NCI-H187 treated with DMSO at 0.1 percent for 48 hours (cell line): ENCODE measurements at regions not wholly inside any gene's neighbourhood (a gene's known extent, or its start where the extent isn't known, plus 50 kb on each side); places are given as distances from the start of the nearest gene placed in this dataset.
"Not testable (repeated sequence)": the region's sequence is repeated elsewhere in the genome, so short reads cannot be mapped to it uniquely, and the experiment has no call there.

ENCODE experiments used
- DNase-seq: peaks from one replicate; lab custom pipeline; 2025; lab: John Stamatoyannopoulos, UW

DNA sequence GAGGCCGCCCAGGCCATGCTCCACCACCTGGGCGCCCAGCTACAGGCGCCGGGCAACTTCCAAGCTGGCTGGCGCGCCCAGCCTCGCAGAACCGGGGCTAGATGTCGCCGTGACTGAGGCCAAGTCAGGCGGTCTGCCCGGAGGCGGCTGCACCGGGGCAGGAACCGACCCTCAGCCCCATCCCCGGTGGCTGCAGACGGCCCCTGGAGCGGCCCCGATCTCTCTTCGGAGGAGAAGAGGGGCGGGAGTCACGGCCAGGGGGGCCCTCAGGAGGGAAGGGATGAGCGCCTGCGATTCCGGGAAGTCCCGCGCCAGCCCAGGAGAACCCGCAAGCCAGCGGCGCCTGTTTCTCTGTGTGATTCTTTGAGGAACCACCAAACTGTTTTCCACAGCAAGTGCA, 671.3 kb upstream of the DEFB115 start:
- DNase-seq: not testable (repeated sequence)

DNA sequence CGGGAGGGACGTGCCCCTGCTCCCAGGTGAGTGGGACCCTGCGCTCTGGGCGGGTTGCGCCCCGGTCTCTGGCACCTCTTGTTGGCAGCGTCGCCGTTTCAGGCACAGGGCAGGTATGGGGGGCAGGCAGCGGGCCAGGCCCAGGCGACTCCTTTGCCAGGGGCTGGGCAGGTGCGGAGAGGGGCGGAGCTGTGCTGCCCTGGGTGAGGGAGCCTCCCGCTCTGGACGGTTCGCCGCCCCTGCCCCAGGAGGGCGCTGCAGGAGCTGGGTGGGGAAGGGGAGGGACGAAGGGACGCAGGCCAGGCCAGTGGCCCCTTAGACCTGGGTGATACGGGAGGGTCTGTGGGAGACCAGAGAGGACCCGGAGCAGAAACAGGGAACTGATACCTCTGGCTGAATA, 663.9 kb upstream of the DEFB115 start:
- no peak for DNase-seq

DNA sequence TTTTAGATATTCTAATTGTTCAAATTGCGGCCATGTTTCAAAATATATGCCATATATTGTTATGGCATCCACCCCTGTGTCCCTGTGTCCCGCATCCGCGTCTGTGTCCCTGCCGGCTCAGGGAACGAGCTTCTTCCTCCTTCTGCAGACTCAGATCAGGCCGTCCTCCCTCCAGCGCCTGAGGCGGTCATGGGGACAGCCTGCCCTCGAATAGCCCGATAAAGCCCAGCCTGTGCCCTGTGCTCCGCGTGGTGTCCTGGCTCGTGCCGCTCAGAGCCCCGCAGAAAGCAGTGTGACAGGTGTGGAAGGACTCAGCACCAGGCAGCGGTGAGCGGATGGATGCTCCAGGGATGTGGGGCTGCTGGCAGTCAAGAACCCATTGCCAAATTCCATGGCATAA, 663.4 kb upstream of the DEFB115 start:
- DNase-seq: no peak

DNA sequence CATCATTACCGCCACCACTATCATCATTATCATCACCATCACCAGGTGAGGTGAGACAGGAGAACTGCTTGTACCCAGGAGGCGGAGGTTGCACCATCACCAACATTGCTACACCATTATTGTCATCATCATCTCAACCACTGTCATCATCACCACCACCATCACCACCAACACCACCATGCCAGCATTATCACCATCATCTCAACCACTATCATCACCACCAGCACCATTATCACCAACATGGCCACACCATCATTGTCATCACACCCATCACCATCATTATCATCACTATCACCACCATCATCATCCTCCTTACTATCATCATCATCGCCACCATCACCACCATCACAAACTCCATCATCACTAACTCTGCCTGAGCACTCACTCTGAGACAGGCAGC, 661.8 kb upstream of the DEFB115 start:
- no peak for DNase-seq

DNA sequence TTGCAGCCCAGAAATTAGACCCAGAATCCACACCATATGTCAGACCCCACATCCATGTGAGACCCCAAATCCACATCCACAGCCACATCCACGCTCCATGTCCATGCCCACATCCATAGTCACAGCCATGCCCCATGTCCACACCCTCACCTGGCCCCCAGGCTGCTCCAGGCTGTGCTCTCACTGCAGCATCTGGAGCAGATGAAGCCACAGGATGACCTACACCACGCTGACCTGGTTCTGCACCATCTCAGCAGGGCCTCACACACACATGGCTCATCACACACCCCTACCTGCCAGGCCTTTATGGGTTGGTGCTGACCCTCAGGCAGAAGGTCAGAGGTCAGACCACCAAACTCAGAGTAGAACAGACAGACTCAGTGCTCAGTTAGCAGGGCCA, 660.0 kb upstream of the DEFB115 start:
- not testable (repeated sequence) for DNase-seq

DNA sequence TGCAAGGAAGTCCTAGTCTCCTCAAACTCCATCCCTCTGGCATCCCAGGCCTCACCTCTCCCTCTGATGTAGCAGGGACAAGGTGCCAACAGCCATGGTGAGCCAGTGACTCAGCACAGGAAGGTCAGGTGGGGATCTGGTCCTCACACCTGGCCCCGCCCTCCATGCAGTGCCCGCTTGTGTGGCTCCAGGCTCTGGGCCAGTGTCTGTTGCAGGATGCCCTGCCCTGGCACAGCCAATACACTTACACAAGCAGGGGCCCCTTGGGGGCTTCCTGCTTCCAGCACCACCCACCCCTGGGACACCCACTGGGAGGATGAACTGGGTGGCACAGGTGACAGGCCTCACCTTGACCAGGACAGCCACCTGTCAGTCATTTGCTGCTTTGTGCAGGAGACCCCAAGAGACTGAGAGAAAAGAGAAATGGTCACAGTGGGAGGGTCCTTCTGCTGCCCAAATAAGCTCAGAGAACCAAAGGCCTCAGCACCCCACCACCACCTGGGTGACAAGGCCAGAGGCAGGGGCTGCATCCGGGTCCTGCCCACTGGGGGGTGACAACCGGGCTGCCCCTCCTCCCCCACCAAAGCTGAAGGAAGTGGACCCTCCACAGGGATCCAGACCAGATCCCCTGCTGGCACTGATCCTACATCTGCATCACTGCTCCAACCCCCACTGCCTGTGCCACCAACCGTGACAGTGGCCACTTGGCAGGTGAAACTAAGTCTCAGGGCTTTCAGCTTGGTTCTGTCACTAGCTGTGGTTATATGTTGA, 658.8 kb upstream of the DEFB115 start:
- DNase-seq: no peak

DNA sequence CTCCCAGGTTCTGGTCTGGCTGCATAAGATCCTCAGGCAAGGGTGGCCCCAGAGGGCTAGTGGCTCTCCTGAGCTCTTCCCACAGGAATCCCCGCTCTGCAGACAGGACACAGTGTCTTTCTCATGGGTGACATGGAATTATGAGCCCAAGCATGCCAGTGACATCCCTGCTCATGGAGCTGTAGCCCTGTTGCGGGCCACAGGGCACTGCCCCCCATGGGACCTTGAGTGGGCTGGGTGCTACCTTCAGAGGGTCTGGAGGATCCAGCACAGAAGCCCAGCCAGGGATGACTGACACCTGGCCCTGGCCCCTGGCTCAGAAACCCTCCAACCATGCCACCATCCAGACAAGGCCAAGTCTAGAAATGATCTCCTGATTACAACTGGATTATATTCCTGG, 657.5 kb upstream of the DEFB115 start:
- DNase-seq: no peak

DNA sequence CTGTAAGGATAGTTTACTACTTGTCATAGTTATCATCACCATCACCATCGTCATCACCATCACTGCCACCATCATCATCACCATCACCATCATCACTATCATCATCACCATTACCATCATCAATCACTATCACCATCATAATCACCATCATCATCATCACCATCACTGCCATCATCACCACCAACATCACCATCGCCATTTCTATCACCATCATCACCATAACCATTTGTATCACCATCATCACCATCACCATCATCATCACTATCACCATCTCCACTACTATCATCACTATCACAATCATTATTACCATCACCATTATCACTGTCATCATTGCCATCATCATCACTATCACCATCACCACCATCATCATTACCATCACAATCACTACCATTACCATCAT, 655.5 kb upstream of the DEFB115 start:
- DNase-seq: no peak

DNA sequence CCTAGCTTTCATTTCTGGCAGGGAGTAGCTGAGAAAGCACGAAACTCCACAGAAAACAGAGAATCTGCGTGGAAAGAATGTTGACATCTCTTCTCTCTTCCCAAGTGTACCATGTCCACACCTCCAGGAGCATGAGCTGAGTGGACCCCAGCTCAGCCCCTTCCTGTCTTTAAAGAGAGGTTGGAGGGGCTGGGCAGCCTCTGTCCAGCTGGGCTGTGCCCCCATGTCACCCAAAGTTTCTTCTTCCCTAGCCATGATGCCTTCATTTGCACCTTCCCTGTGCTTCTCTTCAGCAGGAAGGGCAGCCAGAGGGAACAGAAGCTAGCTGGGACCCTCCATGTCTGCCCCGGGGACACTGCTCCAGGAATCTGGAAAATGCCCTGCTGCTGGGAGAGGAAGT, 655.0 kb upstream of the DEFB115 start:
- DNase-seq: no peak

DNA sequence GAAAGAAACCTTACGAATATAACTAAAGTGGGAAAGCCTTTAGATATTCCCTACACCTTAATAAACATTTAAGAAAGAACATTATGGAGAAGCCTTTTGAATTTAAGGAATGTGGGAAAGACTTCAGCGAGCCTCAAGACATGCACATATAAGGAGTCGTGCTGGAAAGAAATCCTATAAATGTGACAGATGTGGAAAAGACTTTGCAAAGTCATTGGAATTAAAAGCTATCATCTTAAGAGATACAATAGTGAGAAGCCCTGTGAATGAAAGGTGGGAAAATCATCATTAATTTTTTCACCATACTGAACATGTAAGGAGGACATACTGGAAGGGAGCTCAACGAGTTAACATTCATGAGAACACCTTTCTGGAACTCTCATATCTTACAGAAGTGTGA, 650.5 kb upstream of the DEFB115 start:
- no peak for DNase-seq

DNA sequence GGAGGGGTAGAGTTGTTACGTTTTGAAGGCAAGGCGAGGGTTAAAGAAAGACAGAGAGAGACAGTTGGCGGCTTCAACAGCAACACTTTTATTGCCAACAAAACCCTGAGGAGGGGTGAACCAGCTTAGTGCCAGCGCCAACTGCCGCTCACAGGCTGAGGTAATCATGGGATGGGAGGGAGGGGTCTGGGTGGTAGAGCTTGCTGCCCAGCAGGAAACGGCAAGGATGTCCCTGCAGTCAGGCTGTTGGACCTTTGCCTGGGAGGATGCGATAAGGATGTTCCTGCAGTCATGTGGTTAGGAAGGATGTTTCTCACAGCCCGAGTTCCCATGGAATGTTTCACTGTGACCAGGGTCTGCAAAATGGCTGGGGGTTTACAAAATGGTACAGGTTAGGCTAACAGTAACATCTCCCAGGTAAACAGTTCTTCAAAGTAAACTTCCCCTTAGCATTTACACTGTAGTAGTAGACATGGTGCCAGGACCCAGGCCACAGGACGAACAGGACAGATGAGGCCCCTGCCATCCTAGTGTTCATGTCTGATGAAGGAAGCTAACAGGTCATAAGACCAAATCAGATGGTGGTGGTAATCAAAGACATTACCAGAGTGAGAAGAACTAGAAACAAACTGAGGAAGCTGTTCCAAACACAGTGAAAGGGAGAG, 647.3 kb upstream of the DEFB115 start:
- no peak for DNase-seq

DNA sequence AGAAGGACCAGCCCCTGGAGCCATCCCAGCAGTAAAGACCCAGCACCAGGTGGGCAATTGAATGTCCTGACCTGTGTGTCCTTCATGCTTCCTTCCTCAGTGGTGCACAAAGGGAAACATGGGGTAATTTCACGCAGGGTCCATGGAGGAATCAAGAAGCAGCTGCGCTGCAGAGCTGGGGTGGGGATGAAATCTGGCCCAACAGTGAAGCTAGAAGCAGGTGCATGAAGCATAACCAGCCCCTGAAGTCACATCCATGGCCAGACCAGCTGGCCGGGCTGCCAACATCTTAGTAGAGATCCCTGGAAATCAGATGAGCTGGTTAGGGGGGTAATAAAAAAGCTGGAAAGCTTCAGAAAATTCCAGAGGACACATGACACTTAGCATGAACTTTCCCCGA, 646.7 kb upstream of the DEFB115 start:
- no peak for DNase-seq

DNA sequence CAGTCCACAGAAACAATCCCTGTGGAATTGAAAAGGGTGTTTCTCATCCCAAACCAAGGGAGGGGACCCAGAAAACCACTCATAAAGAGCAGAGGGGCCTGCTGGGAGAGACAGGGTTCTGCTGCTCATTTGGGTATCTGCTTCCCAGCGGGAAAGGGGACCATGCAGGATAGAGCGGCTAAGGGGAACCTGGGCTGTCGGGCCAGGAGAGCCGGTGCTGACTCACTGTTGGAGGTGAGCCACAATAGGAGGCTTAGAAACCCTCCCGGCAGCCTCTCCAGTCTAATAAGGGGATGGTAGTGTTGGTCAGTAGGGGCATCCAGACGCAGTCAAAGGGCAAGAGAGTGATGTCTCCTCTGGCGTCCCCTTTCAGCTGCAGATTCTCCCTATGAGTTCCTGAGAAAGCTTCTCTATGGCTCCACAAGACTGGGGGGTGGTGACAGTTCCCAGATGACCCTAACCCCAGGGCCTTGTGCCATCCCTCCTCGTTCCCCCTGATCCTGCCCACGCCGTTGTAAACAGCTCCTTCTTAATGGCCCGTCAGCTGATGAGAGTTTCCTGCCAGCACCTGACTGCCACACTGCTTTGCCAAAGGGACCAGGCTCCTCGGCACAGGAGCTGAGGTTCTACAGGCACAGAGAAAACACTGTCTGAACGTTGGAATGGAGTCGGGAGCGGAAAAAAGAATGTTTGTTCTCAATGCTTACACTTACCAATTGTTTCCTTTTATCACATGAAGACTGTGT, 646.1 kb upstream of the DEFB115 start:
- DNase-seq: no peak

DNA sequence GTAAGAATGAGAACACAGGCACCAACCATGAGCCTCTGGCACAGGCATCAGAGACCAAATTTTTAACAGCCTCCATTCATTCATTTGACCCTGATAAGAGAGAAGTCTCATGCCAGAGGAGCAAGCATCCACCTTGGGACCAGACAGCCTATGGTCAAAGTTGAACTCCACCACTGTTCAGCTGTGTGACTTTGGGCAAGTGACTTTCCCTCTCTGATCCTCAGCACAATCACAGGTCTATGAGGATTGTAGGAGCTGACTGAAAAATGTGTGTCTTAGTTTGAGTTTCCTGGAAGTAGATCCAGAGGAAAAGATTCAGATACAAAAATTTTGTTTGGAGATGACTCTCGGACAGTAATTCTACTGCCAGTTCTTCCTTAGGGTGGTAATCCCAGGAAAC, 645.1 kb upstream of the DEFB115 start:
- no peak for DNase-seq

DNA sequence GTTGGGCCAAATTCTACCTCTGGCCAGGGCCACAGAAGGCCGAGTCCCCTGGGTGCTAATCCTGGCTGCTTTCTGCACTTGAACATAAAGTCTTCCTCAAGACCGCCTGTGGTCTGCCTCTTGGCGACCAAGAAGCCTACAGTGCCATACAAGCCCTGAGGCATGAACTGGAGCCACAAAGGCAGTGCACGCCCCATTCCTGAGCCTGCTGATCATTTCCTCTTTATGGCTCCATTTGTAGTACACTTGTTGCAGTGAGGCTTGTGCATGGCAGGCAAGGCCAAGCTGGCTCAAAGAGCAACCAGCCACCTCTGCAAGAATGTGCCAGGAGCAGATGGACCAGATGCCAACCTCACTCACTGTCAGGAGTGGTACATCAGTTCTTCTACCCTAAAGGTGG, 636.1 kb upstream of the DEFB115 start:
- DNase-seq: not testable (repeated sequence)

DNA sequence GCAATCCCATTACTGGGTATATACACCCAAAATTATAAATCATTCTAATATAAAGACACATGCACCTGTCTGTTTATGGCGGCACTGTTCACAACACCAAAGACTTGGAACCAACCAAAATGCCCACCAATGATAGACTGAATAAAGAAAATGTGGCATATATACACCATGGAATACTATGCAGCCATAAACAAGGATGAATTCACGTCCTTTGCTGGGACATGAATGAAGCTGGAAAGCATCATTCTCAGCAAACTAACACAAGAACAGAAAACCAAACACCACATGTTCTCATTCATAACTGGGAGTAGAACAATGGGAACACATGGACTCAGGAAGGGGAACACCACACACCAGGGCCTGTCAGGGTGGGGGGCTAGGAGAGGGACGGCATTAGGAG, 633.2 kb upstream of the DEFB115 start:
- DNase-seq: not testable (repeated sequence)

DNA sequence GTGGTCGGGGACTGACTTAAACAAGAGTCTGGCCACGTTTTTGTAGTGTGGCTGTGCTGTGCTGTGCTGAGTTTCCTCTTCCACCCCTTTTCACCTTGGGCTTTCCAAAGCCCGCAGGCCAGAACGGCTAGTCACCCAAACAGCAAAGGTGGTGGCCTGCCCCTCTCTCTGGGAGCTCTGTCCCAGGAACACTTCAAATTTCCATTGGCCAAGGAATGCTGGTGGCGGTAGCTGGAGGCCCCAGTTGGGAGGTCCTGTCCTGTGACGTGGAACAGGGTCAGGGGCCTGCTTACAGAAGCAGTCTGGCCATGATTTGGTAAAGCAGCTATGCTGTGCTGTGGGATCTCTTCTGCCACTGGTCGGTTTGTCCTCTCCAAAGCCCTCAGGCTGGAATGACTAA, 628.1 kb upstream of the DEFB115 start:
- not testable (repeated sequence) for DNase-seq

DNA sequence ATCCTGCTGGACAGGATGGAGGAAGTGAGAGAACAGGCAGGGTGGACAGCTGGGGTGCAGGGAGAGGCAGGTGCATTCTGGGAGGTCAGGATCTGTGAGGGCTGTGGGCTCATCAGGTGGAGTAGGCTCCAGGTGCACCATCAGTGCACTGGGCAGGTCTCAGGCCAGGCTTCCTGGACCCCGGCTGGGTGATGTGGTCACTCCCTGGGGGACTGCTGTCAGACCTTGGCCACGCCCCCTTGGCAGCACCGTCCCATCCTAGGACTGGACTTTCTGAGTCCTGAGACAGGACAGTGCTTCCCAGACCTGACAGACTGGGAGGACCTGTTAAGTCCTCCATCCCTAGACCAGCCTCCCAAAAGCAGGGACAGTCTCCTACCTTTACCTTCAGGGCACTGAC, 626.7 kb upstream of the DEFB115 start:
- DNase-seq: no peak

DNA sequence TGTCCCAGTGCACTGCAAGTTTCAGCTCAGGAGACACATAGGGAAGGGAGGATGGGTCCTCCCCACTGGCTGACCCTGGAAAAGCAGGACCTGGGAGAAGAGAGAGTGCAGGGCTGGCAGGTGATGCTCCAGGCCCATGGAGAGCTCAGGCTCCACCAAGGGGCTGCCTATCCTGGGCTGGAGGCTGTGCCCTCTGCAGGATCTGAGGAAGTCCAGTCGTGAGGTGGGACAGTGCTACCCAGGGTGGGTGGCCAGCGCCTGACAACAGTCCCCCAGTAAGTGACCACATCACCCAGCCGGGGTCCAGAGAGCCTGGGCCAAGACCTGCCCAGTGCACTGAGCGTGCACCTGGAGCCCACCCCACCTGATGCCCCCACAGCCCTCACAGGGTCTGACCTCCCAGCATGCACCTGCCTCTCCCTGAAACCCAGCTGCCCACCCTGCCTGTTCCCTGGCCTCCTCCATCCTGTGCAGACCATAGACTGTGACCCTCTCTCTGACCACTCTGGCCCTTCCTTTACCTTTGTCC, 626.1 kb upstream of the DEFB115 start:
- not testable (repeated sequence) for DNase-seq

DNA sequence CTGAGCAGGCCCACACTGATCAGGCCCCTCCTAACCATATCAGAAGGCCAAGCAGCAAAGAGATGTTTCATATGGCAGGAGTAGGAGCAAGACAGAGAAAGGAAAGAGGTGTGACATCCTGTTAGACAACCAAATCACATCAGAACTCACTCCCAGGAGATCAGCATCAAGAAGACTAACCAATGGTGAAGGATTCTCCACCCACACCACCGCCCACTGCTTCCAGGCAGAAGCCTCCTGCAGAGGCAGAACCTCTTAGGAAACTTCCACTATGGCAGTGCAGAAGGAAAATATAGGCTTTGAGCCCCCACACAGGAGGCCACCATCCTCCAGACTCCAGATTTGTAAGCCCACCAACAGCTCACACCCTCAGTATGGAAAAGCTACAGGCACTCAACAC, 624.7 kb upstream of the DEFB115 start:
- DNase-seq: not testable (repeated sequence)

DNA sequence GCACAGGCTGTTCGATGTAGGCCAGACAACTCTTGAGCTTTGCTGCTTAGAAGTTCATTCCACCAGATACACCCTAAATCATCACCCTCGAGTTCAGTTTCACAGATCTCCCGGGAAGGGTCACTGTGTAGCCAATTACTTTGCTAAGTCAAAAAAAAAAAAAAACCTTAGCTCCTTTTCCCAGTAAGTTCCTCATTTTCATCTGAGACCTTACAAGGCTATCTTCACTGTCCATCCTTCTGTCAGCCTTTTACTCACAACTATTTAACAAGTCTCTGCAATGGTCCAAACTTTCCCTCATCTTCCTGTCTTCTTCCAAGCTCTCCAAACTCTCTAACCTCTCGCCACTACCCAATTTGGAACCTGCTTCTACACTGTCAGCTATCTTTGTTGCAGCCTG, 615.9 kb upstream of the DEFB115 start:
- DNase-seq: not testable (repeated sequence)

DNA sequence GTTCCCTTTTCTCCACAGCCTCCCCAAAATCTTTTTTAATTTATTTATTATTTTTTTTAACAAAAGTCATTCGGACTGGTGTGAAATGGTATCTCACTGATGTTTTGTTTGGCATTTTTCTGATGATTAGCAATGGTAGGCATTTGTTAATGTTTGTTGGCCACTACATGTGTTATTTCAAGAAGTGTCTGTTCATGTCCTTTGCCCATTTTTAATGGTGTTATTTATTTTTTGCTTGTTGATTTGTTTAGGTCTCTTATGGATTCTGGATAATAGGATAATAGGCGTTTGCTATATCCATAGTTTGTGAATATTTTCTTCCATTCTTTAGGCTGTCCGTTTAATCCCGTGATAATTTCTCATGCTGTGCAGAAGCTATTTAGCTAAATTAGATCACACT, 596.5 kb upstream of the DEFB115 start:
- not testable (repeated sequence) for DNase-seq

DNA sequence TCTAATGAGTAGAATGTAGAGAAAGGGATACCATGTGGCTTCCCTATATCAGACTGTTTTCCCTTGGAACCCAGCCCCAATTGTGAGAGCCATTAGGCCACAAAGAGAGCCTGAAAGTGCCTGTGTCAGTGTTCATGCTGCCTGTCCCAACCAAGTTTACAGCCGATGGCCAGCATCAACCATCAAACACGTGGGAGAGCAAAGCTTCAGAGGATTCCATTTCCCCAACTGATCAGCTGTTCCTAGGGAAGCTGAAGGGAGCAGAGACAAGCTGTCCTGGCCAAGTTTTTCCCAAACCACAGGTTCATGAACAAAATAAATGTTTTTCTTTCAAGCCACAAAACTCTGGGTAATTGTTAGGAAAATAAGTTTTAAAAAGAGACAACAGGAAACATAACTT, 589.0 kb upstream of the DEFB115 start:
- not testable (repeated sequence) for DNase-seq
